Ovary (tissue), 7 donors: ENCODE measurements at regions not wholly inside any gene's neighbourhood (a gene's known extent, or its start where the extent isn't known, plus 50 kb on each side); places are given as distances from the start of the nearest gene placed in this dataset.

Experiments
- DNase-seq, 5 donors: peaks; one replicate each; pipeline ENCODE4 v3.0.0-alpha.2; 2019 to 2020
- H3K27ac ChIP-seq, 2 donors: fragments of 200-600 bp; one replicate each; pipeline versions ENCODE4 v1.5.1 to v1.8.0; 2019 to 2022
- H3K27me3 ChIP-seq: fragments of 200-600 bp; one replicate; pipeline ENCODE4 v1.8.0; 2022
- H3K36me3 ChIP-seq: fragments of 200-600 bp; sonication (generic); one replicate; pipeline ENCODE4 v1.5.1; 2019
- H3K4me1 ChIP-seq: one replicate; pipeline ENCODE4 v1.8.1; 2013; ENCODE audit warnings: mild to moderate bottlenecking, moderate library complexity; ENCODE audit not compliant: insufficient read depth
- H3K4me3 ChIP-seq: fragments of 200-600 bp; sonication (generic); one replicate; pipeline ENCODE4 v1.5.1; 2017
- H3K9me3 ChIP-seq, 2 donors: fragments of 200-600 bp in 1 of 2; sonication (generic) in 1 of 2; one replicate each; pipeline versions ENCODE4 v1.5.1 to v1.8.1; 2013 to 2019; ENCODE audit warnings: mild to moderate bottlenecking in 1 of 2, moderate library complexity in 1 of 2
- EP300 ChIP-seq: sonication (generic); formaldehyde crosslinking; IDR thresholded peaks from one replicate; pipeline ENCODE4 v1.6.1; 2017; ENCODE audit warnings: antibody characterized with exemption
- POLR2A ChIP-seq: fragments of 450-650 bp; IDR thresholded peaks from one replicate; pipeline ENCODE4 v1.6.1; 2017; ENCODE audit warnings: antibody characterized with exemption, mild to moderate bottlenecking, moderate library complexity
- WGBS, 3 donors: extraction: QIAGEN DNeasy Blood & Tissue Kit in 1 of 3; methylation state at CpG; one replicate each; pipeline versions ENCODE4 v1.1.5 to v1.1.7; 2013 to 2017; 5-methylcytosine and 5-hydroxymethylcytosine counted together
- intact Hi-C, 4 donors: fragments of 100-400 bp; cut with DNase I; formaldehyde crosslinking; loops; one replicate each; pipeline versions ENCODE4 v1.11.0 to v1.15.1; 2022 to 2023
- TF ChIP-seq, protein P1 (sequence below), 3 donors: fragments of 450-650 bp in 2 of 3; fragments of 200-600 bp in 1 of 3; IDR thresholded peaks; one replicate each; pipeline versions ENCODE4 v1.5.1 to v1.8.0; 2016 to 2022; ENCODE audit warnings: antibody characterized with exemption in 3 of 3, mild to moderate bottlenecking in 1 of 3
- donor health status: DM: no; HTN: no; CAD: no; lungs with moderate emphysema.
- donor health status: DM: no; HTN: no; CAD: no.
- donor health status: Bipolar disorder and iron deficiency.
- donor health status: DM: no; HTN: no; CAD: no.
- donor health status: DM: yes; HTN: yes; CAD: no.

DNA sequence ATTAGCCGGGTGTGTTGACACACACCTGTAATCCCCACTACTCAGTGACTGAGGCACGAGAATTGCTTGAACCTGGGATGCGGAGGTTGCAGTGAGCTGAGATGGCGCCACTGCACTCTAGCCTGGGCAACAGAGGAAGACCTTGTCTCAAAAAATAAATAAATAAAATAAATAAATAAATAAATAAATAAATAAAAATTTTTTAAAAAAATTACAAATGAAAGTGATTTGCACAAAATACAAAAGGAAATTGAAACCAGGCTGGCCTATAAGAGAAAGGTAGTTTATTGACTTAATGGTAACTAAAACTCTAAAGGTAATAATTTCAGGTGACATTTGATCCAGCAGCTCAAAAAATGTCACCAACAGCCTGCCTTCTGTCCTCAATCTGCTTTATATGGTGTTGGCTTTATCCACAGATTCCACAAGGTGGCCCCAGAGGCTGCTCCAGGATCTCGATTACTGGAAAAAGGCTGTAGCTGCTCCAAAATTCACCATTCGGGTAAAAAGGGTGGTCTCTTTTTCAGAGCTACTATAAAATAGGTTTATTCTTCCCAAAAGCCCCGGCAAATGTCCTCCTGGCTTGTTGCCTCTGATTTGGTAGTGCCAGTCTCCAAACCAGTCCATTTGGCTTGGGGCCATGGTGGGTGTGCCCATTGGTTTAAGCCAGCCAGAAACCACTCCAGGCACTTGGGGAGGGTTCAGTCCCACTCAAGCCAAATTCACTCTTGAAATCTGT is 61.4 kb upstream of the TRIM2 start:
- TF ChIP-seq, protein P1, sequence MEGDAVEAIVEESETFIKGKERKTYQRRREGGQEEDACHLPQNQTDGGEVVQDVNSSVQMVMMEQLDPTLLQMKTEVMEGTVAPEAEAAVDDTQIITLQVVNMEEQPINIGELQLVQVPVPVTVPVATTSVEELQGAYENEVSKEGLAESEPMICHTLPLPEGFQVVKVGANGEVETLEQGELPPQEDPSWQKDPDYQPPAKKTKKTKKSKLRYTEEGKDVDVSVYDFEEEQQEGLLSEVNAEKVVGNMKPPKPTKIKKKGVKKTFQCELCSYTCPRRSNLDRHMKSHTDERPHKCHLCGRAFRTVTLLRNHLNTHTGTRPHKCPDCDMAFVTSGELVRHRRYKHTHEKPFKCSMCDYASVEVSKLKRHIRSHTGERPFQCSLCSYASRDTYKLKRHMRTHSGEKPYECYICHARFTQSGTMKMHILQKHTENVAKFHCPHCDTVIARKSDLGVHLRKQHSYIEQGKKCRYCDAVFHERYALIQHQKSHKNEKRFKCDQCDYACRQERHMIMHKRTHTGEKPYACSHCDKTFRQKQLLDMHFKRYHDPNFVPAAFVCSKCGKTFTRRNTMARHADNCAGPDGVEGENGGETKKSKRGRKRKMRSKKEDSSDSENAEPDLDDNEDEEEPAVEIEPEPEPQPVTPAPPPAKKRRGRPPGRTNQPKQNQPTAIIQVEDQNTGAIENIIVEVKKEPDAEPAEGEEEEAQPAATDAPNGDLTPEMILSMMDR (IDR thresholded peaks at IDR 0.05), result peak; percentile 79 to 89 (median 84)
- TF ChIP-seq POLR2A, result no peak
- DNase-seq, result peak; percentile 62 to 77 (median 74)
- WGBS, 3 donors, result 38 to 49% (median 42%) methylated on average over 7 of the region's 7 CpGs
- H3K27me3 ChIP-seq, result no peaks in the 10 kb centered on the region
- no peaks in the 10 kb centered on the region for H3K9me3 ChIP-seq
- H3K4me3 ChIP-seq, result no peak overlapping the region
- intact Hi-C loops, result loop anchor here in 3 of 4 donors (2.0 to 10.0 kb wide), 5 partner anchors 174 to 434 kb away; no protein-coding TSS in a partner anchor
- no peaks in the 10 kb centered on the region for H3K36me3 ChIP-seq
- no peaks in the 10 kb centered on the region for H3K4me1 ChIP-seq
- no peak overlapping the region for H3K27ac ChIP-seq

DNA sequence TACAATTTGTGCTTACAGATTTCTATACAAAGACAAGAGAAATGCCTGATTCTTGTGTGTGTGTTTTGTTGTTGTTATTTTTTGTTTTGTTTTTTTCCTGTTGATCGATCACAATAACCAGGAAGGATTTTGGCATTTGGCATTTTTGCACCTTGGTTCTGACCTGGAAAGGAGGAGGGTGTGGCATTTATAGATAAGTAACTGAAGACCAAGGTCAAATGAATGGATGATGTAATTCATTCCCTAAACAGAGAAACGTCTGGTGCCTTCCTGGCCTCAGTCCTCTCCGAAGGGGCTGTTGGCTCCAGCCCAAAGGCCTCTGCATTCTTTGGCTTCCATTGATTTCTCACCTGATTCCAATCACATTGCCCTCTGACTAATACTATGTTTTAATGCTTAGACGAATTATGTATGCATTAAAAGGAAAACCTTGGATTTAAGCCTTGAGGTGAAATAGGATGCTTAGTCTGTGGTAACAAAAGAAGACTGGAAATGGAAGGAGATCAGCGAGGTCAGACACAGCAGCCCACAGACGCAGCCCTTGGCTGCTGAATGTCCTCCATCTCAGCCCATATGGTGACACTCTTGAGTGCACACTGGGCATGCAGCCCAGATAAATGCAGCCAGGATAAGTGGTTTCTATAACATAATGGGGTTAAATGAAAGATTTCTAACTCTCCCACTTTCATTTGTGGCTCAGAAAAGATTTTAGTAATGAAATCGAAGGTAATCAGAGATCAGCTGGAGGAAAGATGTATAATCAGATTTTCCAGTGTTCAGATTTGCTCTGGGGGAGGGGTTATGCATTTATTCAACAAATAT is 60.5 kb upstream of the TRIM2 start:
- Histone ChIP-seq H3K4me1 (no peaks in the 10 kb centered on the region), H3K27me3 (no peaks in the 10 kb centered on the region), H3K27ac (no peak overlapping the region), H3K36me3 (no peaks in the 10 kb centered on the region), H3K4me3 (no peak overlapping the region), H3K9me3 (no peaks in the 10 kb centered on the region)
- 16 to 27% (median 19%) methylated on average over 7 of the region's 7 CpGs for WGBS, 3 donors
- TF ChIP-seq, protein P1 (IDR thresholded peaks at IDR 0.05), result no peak
- no peak for TF ChIP-seq EP300
- TF ChIP-seq POLR2A, result no peak
- intact Hi-C loops, result loop anchor here in 3 of 4 donors (2.0 to 10.0 kb wide), 5 partner anchors 174 to 434 kb away; no protein-coding TSS in a partner anchor
- no peak for DNase-seq

DNA sequence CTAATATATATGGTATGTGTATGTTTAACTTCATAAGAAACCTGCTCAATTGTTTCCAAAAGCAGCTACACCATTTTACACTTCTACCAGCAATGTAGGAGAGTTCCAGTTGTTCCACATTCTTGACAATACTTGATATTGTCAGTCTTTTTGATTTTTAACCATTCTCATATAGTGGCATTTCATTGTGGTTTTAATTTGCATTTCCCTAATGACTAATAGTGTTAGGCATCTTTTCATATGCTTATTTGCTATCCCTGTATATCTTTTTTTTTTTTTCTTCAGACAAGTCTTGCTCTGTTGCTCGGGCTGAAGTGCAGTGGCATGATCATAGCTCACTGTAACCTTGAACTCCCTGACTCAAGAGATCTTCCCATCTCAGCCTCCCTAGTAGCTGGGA is 58.2 kb upstream of the TRIM2 start:
- intact Hi-C loops, result loop anchor here in 1 of 4 donors (10.0 kb wide), 1 partner anchor 429 kb away; no protein-coding TSS in a partner anchor
- no peaks in the 10 kb centered on the region for H3K9me3 ChIP-seq
- no peak for DNase-seq
- 56 to 76% (median 68%) methylated on average over 1 of the region's 1 CpG for WGBS, 3 donors
- H3K27ac ChIP-seq, result no peak overlapping the region
- H3K36me3 ChIP-seq, result no peaks in the 10 kb centered on the region
- H3K4me1 ChIP-seq, result no peaks in the 10 kb centered on the region
- H3K4me3 ChIP-seq, result no peak overlapping the region
- H3K27me3 ChIP-seq, result no peaks in the 10 kb centered on the region
- TF ChIP-seq EP300, result no peak
- TF ChIP-seq, protein P1 (IDR thresholded peaks at IDR 0.05), result no peak

DNA sequence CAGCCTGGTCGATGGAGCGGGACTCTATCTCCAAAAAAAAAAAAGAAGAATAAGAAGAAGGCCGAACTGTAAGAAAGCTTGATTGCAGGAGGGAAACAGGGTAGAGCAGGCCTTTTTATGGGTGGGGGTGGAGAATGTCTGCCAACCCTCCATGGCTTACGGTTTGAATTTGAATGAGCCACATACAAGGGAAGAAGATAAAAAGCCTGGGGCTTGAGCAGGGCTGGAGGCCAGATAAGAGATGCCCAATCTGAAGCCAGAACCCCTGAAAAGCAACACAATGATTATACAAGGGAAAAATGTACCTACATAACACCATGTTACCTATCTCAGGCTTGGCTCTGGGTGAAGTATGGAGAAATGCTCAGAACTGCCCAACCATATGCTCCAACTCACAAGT is 57.3 kb upstream of the TRIM2 start:
- intact Hi-C loops, result loop anchor here in 1 of 4 donors (10.0 kb wide), 1 partner anchor 428 kb away; no protein-coding TSS in a partner anchor
- Histone ChIP-seq H3K27me3 (no peaks in the 10 kb centered on the region), H3K27ac (no peak overlapping the region), H3K4me3 (no peak overlapping the region), H3K4me1 (no peaks in the 10 kb centered on the region), H3K9me3 (no peaks in the 10 kb centered on the region), H3K36me3 (no peaks in the 10 kb centered on the region)
- no peak for DNase-seq
- TF ChIP-seq, protein P1 (IDR thresholded peaks at IDR 0.05), result no peak
- TF ChIP-seq POLR2A, result no peak
- TF ChIP-seq EP300, result no peak
- 88 to 97% (median 92%) methylated on average over 4 of the region's 4 CpGs for WGBS, 3 donors
